ENCODE measurements at regions not wholly inside any gene's neighbourhood (a gene's known extent, or its start where the extent isn't known, plus 50 kb on each side); places are given as distances from the start of the nearest gene placed in this dataset.

DNA sequence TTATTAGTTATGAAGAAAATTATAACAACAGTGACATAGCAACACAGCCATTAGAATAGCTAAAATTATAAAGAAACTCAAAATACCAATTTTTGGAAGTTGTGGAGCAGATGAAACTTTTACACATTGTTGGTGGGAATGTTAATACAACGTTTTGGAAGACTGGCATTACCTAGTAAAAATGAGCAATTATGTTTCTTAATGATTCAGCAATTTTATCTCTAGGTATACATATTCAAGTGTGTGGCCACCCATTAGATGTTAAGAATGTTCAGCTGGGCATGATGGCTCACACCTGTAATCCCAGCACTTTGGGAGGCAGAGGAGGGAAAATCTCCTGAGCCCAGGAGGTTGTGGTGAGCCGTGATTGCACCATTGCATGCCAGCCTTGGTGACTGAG lies 78.8 kb downstream of the INSIG2 start:
- TF ChIP-seq EP300 (IDR thresholded peaks at IDR 0.05; ENCODE audit: low read length) (no peak), HMG20A (CRISPR knock-in tag; conservative IDR thresholded peaks at IDR 0.05) (no peak), ARHGAP35 (IDR thresholded peaks at IDR 0.05; ENCODE audit: partially characterized antibody) (no peak), ATF1 (CRISPR knock-in tag; IDR thresholded peaks at IDR 0.05) (no peak), ATF1 (tag; IDR thresholded peaks at IDR 0.05) (no peak), DMBX1 (CRISPR knock-in tag; IDR thresholded peaks at IDR 0.05; ENCODE audit: borderline replicate concordance) (no peak), POLR2AphosphoS5 (IDR thresholded peaks at IDR 0.05; ENCODE audit: control insufficient read depth, insufficient read depth, low read depth, low read length) (no peak), SIN3B (IDR thresholded peaks at IDR 0.05; ENCODE audit: low read depth) (no peak)
- TF ChIP-seq, protein P1, sequence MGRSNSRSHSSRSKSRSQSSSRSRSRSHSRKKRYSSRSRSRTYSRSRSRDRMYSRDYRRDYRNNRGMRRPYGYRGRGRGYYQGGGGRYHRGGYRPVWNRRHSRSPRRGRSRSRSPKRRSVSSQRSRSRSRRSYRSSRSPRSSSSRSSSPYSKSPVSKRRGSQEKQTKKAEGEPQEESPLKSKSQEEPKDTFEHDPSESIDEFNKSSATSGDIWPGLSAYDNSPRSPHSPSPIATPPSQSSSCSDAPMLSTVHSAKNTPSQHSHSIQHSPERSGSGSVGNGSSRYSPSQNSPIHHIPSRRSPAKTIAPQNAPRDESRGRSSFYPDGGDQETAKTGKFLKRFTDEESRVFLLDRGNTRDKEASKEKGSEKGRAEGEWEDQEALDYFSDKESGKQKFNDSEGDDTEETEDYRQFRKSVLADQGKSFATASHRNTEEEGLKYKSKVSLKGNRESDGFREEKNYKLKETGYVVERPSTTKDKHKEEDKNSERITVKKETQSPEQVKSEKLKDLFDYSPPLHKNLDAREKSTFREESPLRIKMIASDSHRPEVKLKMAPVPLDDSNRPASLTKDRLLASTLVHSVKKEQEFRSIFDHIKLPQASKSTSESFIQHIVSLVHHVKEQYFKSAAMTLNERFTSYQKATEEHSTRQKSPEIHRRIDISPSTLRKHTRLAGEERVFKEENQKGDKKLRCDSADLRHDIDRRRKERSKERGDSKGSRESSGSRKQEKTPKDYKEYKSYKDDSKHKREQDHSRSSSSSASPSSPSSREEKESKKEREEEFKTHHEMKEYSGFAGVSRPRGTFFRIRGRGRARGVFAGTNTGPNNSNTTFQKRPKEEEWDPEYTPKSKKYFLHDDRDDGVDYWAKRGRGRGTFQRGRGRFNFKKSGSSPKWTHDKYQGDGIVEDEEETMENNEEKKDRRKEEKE (IDR thresholded peaks at IDR 0.05; ENCODE audit: borderline replicate concordance in 1 of 2, control insufficient read depth in 1 of 2, low read depth in 2 of 2, low read length in 1 of 2) = no peak
- TF ChIP-seq, protein P2, sequence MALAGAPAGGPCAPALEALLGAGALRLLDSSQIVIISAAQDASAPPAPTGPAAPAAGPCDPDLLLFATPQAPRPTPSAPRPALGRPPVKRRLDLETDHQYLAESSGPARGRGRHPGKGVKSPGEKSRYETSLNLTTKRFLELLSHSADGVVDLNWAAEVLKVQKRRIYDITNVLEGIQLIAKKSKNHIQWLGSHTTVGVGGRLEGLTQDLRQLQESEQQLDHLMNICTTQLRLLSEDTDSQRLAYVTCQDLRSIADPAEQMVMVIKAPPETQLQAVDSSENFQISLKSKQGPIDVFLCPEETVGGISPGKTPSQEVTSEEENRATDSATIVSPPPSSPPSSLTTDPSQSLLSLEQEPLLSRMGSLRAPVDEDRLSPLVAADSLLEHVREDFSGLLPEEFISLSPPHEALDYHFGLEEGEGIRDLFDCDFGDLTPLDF (CRISPR knock-in tag; IDR thresholded peaks at IDR 0.05) = no peak
- TF ChIP-seq, protein P3, sequence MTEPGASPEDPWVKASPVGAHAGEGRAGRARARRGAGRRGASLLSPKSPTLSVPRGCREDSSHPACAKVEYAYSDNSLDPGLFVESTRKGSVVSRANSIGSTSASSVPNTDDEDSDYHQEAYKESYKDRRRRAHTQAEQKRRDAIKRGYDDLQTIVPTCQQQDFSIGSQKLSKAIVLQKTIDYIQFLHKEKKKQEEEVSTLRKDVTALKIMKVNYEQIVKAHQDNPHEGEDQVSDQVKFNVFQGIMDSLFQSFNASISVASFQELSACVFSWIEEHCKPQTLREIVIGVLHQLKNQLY (CRISPR knock-in tag; conservative IDR thresholded peaks at IDR 0.05) = no peak

Measured in K562 (cell line).